Right atrium auricular region (tissue), 2 donors: ENCODE measurements at regions not wholly inside any gene's neighbourhood (a gene's known extent, or its start where the extent isn't known, plus 50 kb on each side); places are given as distances from the start of the nearest gene placed in this dataset.
A peak's percentile ranks its signal among the peaks of the same experiment; 100 is the strongest.

Experiments
- DNase-seq: peaks from one replicate; pipeline ENCODE4 v3.0.0-alpha.2; 2019; ENCODE audit warnings: low spot score
- H3K27ac ChIP-seq, 2 donors: fragments of 200-600 bp; sonication (generic); 1 replicate in 1 of 2; 2 replicates in 1 of 2; pipeline ENCODE4 v1.5.1; 2016 to 2019
- H3K27me3 ChIP-seq, 2 donors: fragments of 200-600 bp; sonication (generic); one replicate each; pipeline versions ENCODE4 v1.5.1 to v1.6.0; 2017 to 2019
- H3K36me3 ChIP-seq: fragments of 200-600 bp; sonication (generic); one replicate; pipeline ENCODE4 v1.5.1; 2016
- H3K4me1 ChIP-seq, 2 donors: fragments of 200-600 bp; sonication (generic); one replicate each; pipeline versions ENCODE4 v1.5.1 to v1.6.0; 2017 to 2019
- H3K4me3 ChIP-seq, 2 donors: fragments of 200-600 bp; sonication (generic); 1 replicate in 1 of 2; 2 replicates in 1 of 2; pipeline ENCODE4 v1.5.1; 2017 to 2019; ENCODE audit warnings: mild to moderate bottlenecking in 1 of 2, moderate library complexity in 1 of 2
- H3K9me3 ChIP-seq, 2 donors: fragments of 200-600 bp; sonication (generic); one replicate each; pipeline ENCODE4 v1.5.1; 2019
- TF ChIP-seq, protein P1 (sequence below), 2 donors: fragments of 200-600 bp; sonication (generic); IDR thresholded peaks; one replicate each; pipeline ENCODE4 v1.5.1; 2019; ENCODE audit warnings: antibody characterized with exemption in 2 of 2

DNA sequence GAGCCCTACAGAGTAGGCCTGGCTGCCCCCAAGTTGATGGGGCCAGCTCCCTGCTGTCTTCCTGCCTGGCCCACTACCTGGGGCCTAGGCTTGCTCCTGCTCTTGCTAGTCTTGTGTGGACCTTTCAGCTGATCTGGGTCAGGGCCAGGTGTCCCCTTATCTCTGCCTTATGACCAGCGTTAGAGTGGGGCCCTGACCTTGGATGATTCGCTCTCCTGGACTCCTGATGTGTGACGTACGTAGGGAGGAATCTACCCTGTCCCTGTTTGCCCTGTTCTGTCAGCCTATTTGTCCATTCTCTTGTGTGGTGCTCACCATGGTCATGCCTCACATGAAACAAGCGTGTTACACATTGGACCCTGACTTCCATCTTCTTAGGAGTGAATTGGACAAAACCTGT, 571.8 kb downstream of the QKI start:
- Histone ChIP-seq H3K36me3 (no peaks in the 10 kb centered on the region), H3K4me1 (peaks cover 0 to 14% of the 10 kb centered on the region in 2 donors), H3K4me3 (no peak overlapping the region), H3K9me3 (no peaks in the 10 kb centered on the region), H3K27ac (peak overlapping the region; percentile 71 to 89), H3K27me3 (no peaks in the 10 kb centered on the region)
- no peak for DNase-seq
- TF ChIP-seq, protein P1, sequence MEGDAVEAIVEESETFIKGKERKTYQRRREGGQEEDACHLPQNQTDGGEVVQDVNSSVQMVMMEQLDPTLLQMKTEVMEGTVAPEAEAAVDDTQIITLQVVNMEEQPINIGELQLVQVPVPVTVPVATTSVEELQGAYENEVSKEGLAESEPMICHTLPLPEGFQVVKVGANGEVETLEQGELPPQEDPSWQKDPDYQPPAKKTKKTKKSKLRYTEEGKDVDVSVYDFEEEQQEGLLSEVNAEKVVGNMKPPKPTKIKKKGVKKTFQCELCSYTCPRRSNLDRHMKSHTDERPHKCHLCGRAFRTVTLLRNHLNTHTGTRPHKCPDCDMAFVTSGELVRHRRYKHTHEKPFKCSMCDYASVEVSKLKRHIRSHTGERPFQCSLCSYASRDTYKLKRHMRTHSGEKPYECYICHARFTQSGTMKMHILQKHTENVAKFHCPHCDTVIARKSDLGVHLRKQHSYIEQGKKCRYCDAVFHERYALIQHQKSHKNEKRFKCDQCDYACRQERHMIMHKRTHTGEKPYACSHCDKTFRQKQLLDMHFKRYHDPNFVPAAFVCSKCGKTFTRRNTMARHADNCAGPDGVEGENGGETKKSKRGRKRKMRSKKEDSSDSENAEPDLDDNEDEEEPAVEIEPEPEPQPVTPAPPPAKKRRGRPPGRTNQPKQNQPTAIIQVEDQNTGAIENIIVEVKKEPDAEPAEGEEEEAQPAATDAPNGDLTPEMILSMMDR (IDR thresholded peaks at IDR 0.05) = no peak

DNA sequence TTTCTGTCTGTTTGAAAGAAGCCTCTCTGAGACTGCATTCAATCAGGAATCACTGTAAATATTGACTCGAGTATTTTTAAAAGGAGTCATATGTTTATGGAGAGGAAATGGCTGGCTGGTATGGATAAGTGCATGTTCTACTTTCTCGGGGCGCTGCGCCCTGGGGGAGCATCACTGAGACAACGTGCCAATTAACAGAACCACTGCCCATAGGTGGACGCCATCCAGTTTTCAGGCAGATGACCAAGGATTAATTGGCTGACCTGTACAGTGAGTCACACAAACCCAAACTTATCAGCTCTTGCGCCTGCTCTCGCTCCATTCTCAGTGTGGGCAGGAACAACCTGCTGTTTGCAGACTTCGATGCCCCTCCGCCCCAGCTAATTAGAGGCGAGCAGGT, 571.2 kb downstream of the QKI start:
- TF ChIP-seq, protein P1 (IDR thresholded peaks at IDR 0.05) = no peak
- H3K27me3 ChIP-seq = no peaks in the 10 kb centered on the region
- no peak overlapping the region for H3K4me3 ChIP-seq
- H3K36me3 ChIP-seq = no peaks in the 10 kb centered on the region
- H3K4me1 ChIP-seq = peaks cover 0 to 14% of the 10 kb centered on the region in 2 donors
- DNase-seq = no peak
- peak overlapping the region; percentile 71 to 89 for H3K27ac ChIP-seq
- no peaks in the 10 kb centered on the region for H3K9me3 ChIP-seq

DNA sequence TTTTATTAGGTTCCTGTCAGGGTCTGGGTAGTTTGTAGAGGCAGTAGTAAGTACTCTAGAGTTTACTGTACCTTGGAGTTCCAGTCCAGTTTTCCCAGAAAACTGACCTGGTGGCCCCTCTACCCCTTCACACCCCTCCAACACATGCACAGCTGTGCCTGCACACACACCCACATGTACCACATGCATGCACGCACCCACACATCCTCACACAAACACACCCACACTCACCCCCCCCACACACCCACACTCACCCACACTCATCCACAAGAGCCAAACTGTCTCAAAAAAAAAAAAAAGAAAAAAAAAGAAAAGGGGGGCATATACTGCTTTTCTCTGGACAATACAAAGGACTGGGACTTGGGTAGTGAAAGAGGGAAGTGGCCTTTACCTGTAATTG, 570.5 kb downstream of the QKI start:
- no peaks in the 10 kb centered on the region for H3K9me3 ChIP-seq
- TF ChIP-seq, protein P1 (IDR thresholded peaks at IDR 0.05) = no peak
- H3K27ac ChIP-seq = peak overlapping the region in 1 of 2 donors; percentile 89
- H3K27me3 ChIP-seq = no peaks in the 10 kb centered on the region
- H3K4me3 ChIP-seq = no peak overlapping the region
- H3K36me3 ChIP-seq = no peaks in the 10 kb centered on the region
- no peak for DNase-seq
- H3K4me1 ChIP-seq = peaks cover 0 to 14% of the 10 kb centered on the region in 2 donors

DNA sequence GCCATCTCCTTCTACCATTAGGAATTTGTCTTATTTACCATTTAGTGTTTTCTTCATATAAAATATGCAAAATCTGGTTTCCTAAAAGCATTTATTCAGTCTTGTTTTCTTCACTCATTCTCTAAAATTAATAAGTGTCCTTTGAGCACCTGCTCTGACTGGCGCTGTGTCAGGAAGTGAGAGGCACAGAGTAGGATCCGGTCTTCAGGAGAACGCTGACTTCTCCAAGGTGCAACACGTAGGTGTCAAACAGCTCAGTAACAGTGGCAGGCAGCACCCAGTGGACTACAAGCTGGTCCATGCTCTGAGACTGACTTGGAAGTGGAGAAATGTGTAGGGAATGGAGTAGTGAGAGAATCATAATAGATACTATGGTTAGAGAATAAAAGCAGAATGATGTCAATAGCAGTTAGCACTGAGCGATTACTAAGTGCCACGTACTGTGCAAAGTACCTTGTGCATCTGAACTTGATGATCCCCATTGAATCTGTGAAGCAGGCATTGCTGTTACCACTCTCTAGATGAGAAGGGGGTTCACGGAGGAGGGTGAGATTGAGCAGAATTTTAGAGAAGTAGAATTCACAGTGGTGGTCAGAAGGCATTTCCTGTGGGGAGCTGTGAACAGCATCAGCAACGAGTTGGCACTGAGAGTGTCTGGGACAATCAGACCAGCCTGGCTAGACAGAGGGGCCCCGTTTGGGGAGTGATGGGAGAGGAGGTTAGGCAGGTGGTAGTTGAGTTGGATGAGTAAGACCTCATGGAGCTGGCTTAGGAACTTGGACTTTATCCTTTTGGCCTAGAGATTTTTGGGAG, 569.8 kb downstream of the QKI start:
- H3K27ac ChIP-seq = peak overlapping the region in 1 of 2 donors; percentile 89

DNA sequence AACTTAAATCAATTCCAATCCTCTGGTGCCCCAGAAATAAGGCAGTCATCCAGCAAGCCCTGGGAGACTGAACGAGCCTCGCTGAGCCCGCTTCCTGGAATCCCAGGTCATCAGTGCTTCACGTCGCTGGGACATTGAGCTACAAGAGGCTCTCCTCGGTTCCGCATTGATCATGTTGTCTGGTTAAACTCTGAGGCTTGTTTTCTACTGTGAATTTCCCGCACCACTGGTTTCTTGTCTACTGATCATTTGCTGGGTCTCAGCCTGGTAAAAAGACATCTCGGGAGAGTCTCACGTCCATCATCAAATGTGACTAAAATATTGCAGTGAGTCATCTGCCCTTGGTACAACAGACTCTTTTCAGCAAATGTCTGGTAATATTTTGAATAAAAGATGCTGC, 569.2 kb downstream of the QKI start:
- DNase-seq = no peak
- H3K36me3 ChIP-seq = no peaks in the 10 kb centered on the region
- peak overlapping the region; percentile 23 to 89 for H3K27ac ChIP-seq
- TF ChIP-seq, protein P1 (IDR thresholded peaks at IDR 0.05) = no peak
- H3K4me1 ChIP-seq = peaks cover 0 to 14% of the 10 kb centered on the region in 2 donors
- H3K4me3 ChIP-seq = no peak overlapping the region
- no peaks in the 10 kb centered on the region for H3K9me3 ChIP-seq
- no peaks in the 10 kb centered on the region for H3K27me3 ChIP-seq

More for the DNA sequence above, 569.8 kb downstream of the QKI start:
- Histone ChIP-seq H3K36me3 (no peaks in the 10 kb centered on the region), H3K4me3 (no peak overlapping the region), H3K9me3 (no peaks in the 10 kb centered on the region), H3K27me3 (no peaks in the 10 kb centered on the region), H3K4me1 (peaks cover 0 to 14% of the 10 kb centered on the region in 2 donors)
- TF ChIP-seq, protein P1 (IDR thresholded peaks at IDR 0.05) = no peak
- no peak for DNase-seq
